ENCODE measurements at regions not wholly inside any gene's neighbourhood (a gene's known extent, or its start where the extent isn't known, plus 50 kb on each side); places are given as distances from the start of the nearest gene placed in this dataset.
"Not testable (repeated sequence)": the region's sequence is repeated elsewhere in the genome, so short reads cannot be mapped to it uniquely, and the experiment has no call there.

- DNase-seq (ENCODE audit: low spot score): no peak
- in situ Hi-C loops (cut with HindIII; ENCODE audit: low sequenced_read_pairs): no loop called here
These were observed 967.8 kb upstream of the NCAM2 start for GRCh38 chr21:20030390-20030789.

DNA sequence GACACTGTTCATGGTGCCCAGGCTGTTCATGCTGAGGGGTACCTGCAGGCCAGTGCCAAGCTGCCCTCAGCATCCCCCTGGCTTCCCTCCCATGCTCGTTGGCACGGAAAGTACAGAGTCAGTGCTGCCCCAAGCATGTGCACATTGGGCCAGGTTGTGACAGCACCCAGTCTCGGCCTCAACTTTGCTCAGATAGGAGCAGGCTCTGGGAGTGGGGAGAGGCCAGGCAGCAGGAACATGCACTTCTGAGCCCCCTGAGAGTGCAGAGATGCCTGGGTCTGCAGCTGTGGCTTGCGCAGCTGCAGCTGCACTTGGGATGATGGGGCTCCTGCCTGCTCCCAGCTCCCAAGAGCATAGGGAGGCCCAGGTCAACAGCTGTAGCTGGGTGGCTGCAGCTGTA is 966.4 kb upstream of the NCAM2 start:
- in situ Hi-C loops (cut with HindIII; ENCODE audit: low sequenced_read_pairs): no loop called here
- no peak for DNase-seq (ENCODE audit: low spot score)

GRCh38 chr21:20040768-20041167 is 957.4 kb upstream of the NCAM2 start:
- in situ Hi-C loops (cut with HindIII; ENCODE audit: low sequenced_read_pairs): no loop called here
- DNase-seq (ENCODE audit: low spot score): no peak

DNA sequence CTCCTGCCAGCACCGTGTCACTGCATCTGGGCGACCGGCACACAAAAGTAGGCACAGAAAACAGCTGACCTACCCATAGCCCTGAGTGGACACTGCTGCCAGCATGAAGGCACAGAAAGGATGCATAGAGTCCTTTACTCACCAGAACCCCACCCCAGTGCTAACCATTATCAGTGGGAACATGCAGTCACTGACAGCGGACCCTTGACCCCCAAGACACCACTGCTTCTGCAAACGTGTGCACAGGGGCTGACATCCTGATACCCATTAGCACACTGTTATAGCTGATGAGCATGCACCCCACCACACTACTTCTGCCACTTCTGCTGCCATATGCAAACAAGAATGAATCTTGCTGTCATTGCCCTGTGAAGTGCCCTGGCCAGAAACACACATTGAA is 953.0 kb upstream of the NCAM2 start:
- in situ Hi-C loops (cut with HindIII; ENCODE audit: low sequenced_read_pairs): no loop called here
- DNase-seq (ENCODE audit: low spot score): no peak

- in situ Hi-C loops (cut with HindIII; ENCODE audit: low sequenced_read_pairs); DNase-seq (ENCODE audit: low spot score): not testable (repeated sequence)
These were observed 949.9 kb upstream of the NCAM2 start for GRCh38 chr21:20048130-20048837.

- in situ Hi-C loops (cut with HindIII; ENCODE audit: low sequenced_read_pairs): no loop called here
- DNase-seq (ENCODE audit: low spot score): no peak
These were observed 914.9 kb upstream of the NCAM2 start for GRCh38 chr21:20083336-20083735.

DNA sequence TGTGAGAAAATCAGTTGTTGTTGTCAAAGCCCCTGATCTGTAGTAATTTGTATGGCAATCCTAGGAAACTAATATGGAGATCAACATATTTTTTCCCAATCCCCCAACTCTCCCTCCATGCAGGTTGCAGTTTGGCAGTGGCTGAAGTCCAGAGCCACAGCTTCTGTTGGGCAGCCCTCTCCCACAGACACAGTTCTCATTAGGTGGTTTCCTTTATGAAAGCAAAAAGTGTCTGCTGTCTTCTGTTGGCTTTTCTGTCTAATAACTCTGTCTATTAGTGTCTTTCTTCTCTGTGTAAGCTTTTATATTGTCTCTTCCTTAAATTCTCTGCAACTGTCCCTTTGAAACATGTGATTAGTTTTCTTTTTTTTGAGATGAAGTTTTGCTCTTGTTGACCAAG is 914.3 kb upstream of the NCAM2 start:
- no peak for DNase-seq (ENCODE audit: low spot score)
- in situ Hi-C loops (cut with HindIII; ENCODE audit: low sequenced_read_pairs): no loop called here

DNA sequence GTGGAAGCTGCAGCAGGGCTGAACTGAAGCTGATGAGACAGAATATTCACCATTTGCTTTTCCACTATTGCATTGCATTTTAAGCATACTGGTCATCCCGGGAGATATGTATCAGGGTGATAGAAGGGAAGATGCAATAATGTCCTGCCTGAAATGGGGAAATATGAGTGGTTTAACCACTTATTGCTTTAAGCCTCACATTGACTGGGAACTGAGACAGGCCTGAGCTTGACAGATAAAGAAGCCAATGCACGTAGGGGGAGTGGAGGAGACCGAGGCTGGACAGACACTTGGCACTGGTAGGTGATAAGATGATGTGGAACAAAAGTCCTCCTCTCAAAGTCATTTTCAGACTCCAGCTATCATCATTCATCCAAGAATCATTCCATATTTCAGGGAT is 911.7 kb upstream of the NCAM2 start:
- DNase-seq (ENCODE audit: low spot score): no peak
- in situ Hi-C loops (cut with HindIII; ENCODE audit: low sequenced_read_pairs): no loop called here

DNA sequence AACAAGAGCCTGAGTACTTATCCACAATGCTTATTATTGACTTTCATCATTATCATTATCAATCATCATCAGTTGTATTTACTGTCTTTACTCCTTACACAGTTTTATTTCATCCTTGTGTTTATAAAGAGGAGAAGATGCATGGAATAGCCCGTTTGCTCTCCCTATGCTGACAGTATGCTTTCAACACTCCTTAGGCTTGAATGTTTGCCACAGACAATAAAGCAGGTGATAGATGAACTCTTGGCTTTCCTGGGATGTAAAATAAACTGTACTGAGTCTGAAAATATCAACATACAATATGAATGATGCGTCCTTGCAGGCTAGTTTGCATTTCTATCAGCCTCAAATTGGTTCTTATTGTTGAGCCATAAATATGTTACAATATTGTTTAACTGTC is 891.8 kb upstream of the NCAM2 start:
- no peak for DNase-seq (ENCODE audit: low spot score)
- in situ Hi-C loops (cut with HindIII; ENCODE audit: low sequenced_read_pairs): no loop called here

- in situ Hi-C loops (cut with HindIII; ENCODE audit: low sequenced_read_pairs): no loop called here
- DNase-seq (ENCODE audit: low spot score): no peak
These were observed 890.2 kb upstream of the NCAM2 start for GRCh38 chr21:20108016-20108415.

- no peak for DNase-seq (ENCODE audit: low spot score)
- in situ Hi-C loops (cut with HindIII; ENCODE audit: low sequenced_read_pairs): no loop called here
These were observed 889.2 kb upstream of the NCAM2 start for GRCh38 chr21:20108976-20109540.

DNA sequence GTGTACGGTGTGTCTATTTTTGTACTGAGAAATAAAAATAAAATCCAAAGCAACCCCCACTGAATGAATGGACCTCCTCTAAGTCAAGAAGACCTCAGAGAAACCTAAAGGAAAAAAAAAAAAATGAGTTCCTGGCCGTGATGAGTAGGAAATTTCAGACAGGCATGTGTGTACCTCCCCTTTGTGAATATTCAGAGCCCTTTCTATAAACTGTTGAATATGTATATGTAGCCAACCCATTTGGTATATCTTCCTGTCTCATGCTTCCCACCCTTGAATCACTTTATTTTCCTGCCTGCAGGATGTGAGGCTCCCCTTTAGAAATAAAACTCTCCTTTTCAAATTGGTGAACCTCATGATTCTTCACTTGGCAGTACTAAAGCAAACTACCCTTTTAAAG is 887.8 kb upstream of the NCAM2 start:
- no peak for DNase-seq (ENCODE audit: low spot score)
- in situ Hi-C loops (cut with HindIII; ENCODE audit: low sequenced_read_pairs): no loop called here

GRCh38 chr21:20151741-20152140 is 846.5 kb upstream of the NCAM2 start:
- in situ Hi-C loops (cut with HindIII; ENCODE audit: low sequenced_read_pairs): no loop called here
- no peak for DNase-seq (ENCODE audit: low spot score)

GRCh38 chr21:20163167-20163566 is 835.0 kb upstream of the NCAM2 start:
- DNase-seq (ENCODE audit: low spot score): no peak
- in situ Hi-C loops (cut with HindIII; ENCODE audit: low sequenced_read_pairs): no loop called here

- no peak for DNase-seq (ENCODE audit: low spot score)
- in situ Hi-C loops (cut with HindIII; ENCODE audit: low sequenced_read_pairs): no loop called here
These were observed 831.1 kb upstream of the NCAM2 start for GRCh38 chr21:20167059-20167458.

DNA sequence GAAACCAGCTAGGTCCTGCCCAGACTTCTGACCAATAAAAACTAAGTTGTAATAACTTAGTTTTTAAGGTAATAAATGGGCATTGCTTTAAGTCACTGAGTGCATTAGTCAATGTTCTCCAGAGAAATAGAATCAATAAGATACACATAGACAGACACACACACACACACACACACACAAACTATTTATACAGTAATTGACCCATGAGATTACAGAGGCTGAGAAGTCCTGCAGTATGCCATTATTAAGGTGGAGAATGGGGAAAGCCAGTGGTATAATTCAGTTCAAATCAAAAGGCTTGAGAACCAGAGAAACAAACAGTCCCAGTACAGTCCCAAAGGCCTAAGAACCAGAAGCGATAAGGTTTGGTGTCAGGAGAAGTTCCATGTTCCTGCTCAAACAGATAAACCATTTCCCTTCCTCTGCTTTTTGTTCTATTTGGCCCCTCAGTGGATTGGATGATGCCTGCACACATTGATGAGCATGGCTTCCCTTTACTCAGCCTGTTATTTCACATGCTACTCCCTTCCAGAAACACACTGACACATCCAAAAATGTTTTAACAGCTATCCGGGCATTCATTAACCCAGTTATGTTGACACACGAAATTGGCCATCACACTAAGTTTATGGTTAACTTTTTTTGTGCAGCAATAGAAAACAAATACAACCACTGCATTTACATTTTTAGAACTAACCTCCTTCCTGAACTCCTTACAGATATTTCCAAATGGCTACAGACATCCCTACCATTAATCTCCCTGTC is 828.2 kb upstream of the NCAM2 start:
- DNase-seq (ENCODE audit: low spot score): no peak
- in situ Hi-C loops (cut with HindIII; ENCODE audit: low sequenced_read_pairs): no loop called here

DNA sequence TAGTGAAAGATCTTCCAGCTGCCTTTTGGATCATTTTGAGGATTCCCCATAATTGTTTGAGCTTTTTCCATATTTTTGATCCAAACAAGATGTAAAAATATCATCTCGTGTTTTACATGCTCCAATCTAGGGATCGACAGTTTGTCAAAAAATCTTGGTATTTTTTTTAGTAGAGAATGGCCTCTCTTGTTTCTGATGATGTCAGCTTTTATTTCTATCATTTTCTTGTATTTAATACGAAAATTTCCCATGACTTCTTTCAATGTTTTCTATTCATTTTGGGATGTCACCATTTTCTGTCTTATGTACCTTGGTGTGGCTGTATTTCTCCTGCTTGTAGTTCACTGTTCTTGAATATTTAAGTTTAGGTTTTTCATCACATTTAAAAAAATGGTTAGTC is 812.0 kb upstream of the NCAM2 start:
- DNase-seq (ENCODE audit: low spot score): no peak
- in situ Hi-C loops (cut with HindIII; ENCODE audit: low sequenced_read_pairs): no loop called here

GRCh38 chr21:20187028-20187427 is 811.2 kb upstream of the NCAM2 start:
- in situ Hi-C loops (cut with HindIII; ENCODE audit: low sequenced_read_pairs): no loop called here

GRCh38 chr21:20201323-20201722 is 796.9 kb upstream of the NCAM2 start:
- in situ Hi-C loops (cut with HindIII; ENCODE audit: low sequenced_read_pairs); DNase-seq (ENCODE audit: low spot score): not testable (repeated sequence)

More at GRCh38 chr21:20187028-20187427, 811.2 kb upstream of the NCAM2 start:
- DNase-seq (ENCODE audit: low spot score): no peak

GRCh38 chr21:20207335-20207734 is 790.9 kb upstream of the NCAM2 start:
- no peak for DNase-seq (ENCODE audit: low spot score)
- in situ Hi-C loops (cut with HindIII; ENCODE audit: low sequenced_read_pairs): no loop called here

- in situ Hi-C loops (cut with HindIII; ENCODE audit: low sequenced_read_pairs): no loop called here
These were observed 782.2 kb upstream of the NCAM2 start for GRCh38 chr21:20215959-20216358.

More at GRCh38 chr21:20215959-20216358, 782.2 kb upstream of the NCAM2 start:
- no peak for DNase-seq (ENCODE audit: low spot score)

Data from G401 (cell line).